DND-41 (cell line): ENCODE measurements at regions not wholly inside any gene's neighbourhood (a gene's known extent, or its start where the extent isn't known, plus 50 kb on each side); places are given as distances from the start of the nearest gene placed in this dataset.

ENCODE experiments used
- ATAC-seq: fragments of 200-7000 bp; cut with Tn5 transposase; 3 replicates; pipeline ENCODE4 v1.9.1; 2021; ENCODE audit warnings: low read depth; ENCODE audit not compliant: insufficient read depth
- DNase-seq: peaks from one replicate; pipeline ENCODE4 v3.0.0-alpha.2; 2020
- H2AFZ ChIP-seq: 2 replicates; pipeline ENCODE4 v1.6.0; 2012; ENCODE audit warnings: low read depth, low read length
- H3K27ac ChIP-seq: 2 replicates; pipeline ENCODE4 v1.5.1; 2012; ENCODE audit warnings: low read length, inconsistent platforms
- H3K27me3 ChIP-seq: fragments of 200-600 bp; sonication (generic); 2 replicates; pipeline ENCODE4 v1.6.0; 2012; ENCODE audit warnings: low read length, mild to moderate bottlenecking, inconsistent platforms; ENCODE audit not compliant: insufficient read depth, poor library complexity
- H3K36me3 ChIP-seq: 2 replicates; pipeline ENCODE4 v1.5.1; 2012; ENCODE audit warnings: low read length, inconsistent platforms; ENCODE audit not compliant: insufficient read depth
- H3K4me1 ChIP-seq: 2 replicates; pipeline ENCODE4 v1.5.1; 2012; ENCODE audit warnings: mild to moderate bottlenecking, low read length; ENCODE audit not compliant: insufficient read depth
- H3K4me2 ChIP-seq: 2 replicates; pipeline ENCODE4 v1.6.0; 2012; ENCODE audit warnings: mild to moderate bottlenecking, moderate library complexity, low read length, inconsistent platforms; ENCODE audit not compliant: insufficient read depth
- H3K4me3 ChIP-seq, 2 experiments: fragments of 200-600 bp in 1 of 2; shearing (Covaris generic) in 1 of 2; 2 replicates each; pipeline ENCODE4 v1.5.1; 2012 to 2016; ENCODE audit warnings: inconsistent platforms in 2 of 2, low read length in 2 of 2, mild to moderate bottlenecking in 2 of 2, low read depth in 1 of 2, moderate library complexity in 1 of 2
- H3K79me2 ChIP-seq: 2 replicates; pipeline ENCODE4 v1.6.0; 2012; ENCODE audit warnings: low read length, inconsistent platforms; ENCODE audit not compliant: insufficient read depth
- H3K9ac ChIP-seq: 2 replicates; pipeline ENCODE4 v1.6.0; 2012; ENCODE audit warnings: low read depth, mild to moderate bottlenecking, inconsistent platforms, low read length, moderate library complexity
- H3K9me3 ChIP-seq: 2 replicates; pipeline ENCODE4 v1.5.1; 2012; ENCODE audit warnings: low read length, moderate library complexity, mild to moderate bottlenecking, inconsistent platforms; ENCODE audit not compliant: insufficient read depth, severe bottlenecking
- H4K20me1 ChIP-seq: 2 replicates; pipeline ENCODE4 v1.6.0; 2012; ENCODE audit warnings: low read length; ENCODE audit not compliant: insufficient read depth
- EZH2 ChIP-seq: IDR thresholded peaks from 3 replicates; pipeline ENCODE4 v1.6.1; 2012; ENCODE audit warnings: borderline replicate concordance, low read depth, mild to moderate bottlenecking, moderate library complexity, low read length, inconsistent platforms; ENCODE audit not compliant: severe bottlenecking
- TF ChIP-seq, protein P1 (sequence below): IDR thresholded peaks from 2 replicates; pipeline ENCODE4 v1.5.1; 2012; ENCODE audit warnings: borderline replicate concordance, low read length, moderate library complexity, mild to moderate bottlenecking; ENCODE audit not compliant: poor library complexity, severe bottlenecking; ENCODE audit errors: extremely low read depth

- no peak overlapping the region for H3K27ac ChIP-seq
- no peaks in the 10 kb centered on the region for H3K9me3 ChIP-seq
- H2AFZ ChIP-seq: no peak overlapping the region
- H3K36me3 ChIP-seq: no peaks in the 10 kb centered on the region
- no peak for TF ChIP-seq EZH2
- TF ChIP-seq, protein P1, sequence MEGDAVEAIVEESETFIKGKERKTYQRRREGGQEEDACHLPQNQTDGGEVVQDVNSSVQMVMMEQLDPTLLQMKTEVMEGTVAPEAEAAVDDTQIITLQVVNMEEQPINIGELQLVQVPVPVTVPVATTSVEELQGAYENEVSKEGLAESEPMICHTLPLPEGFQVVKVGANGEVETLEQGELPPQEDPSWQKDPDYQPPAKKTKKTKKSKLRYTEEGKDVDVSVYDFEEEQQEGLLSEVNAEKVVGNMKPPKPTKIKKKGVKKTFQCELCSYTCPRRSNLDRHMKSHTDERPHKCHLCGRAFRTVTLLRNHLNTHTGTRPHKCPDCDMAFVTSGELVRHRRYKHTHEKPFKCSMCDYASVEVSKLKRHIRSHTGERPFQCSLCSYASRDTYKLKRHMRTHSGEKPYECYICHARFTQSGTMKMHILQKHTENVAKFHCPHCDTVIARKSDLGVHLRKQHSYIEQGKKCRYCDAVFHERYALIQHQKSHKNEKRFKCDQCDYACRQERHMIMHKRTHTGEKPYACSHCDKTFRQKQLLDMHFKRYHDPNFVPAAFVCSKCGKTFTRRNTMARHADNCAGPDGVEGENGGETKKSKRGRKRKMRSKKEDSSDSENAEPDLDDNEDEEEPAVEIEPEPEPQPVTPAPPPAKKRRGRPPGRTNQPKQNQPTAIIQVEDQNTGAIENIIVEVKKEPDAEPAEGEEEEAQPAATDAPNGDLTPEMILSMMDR: no peak
- no peaks in the 10 kb centered on the region for H4K20me1 ChIP-seq
- ATAC-seq (no peak), DNase-seq (no peak)
- H3K4me1 ChIP-seq: no peaks in the 10 kb centered on the region
- H3K4me3 ChIP-seq: no peak overlapping the region
- peaks cover 7% of the 10 kb centered on the region for H3K27me3 ChIP-seq
- no peaks in the 10 kb centered on the region for H3K79me2 ChIP-seq
- no peak overlapping the region for H3K4me2 ChIP-seq
- no peak overlapping the region for H3K9ac ChIP-seq
These were observed 224.9 kb downstream of the FGF9 start for GRCh38 chr13:21895779-21896178.

DNA sequence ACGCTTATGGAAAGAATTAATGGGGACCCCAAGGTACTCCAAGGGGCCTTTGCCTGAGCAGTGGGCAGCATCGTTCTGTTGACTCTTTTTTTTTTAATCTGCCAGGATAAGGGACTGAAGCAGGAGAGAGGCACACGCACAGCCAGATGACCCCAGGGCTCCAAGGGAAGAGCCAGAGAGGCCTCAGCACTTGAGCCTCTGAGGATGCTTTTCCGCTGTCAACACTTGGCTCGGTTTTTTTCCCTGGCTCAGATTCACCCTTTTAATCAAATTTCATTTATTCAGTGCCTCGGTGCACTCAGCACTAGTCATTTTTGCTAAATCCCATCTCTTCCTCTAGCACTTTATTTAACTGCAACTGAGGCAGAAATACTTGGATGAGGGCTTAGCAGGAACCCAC is 226.3 kb downstream of the FGF9 start:
- DNase-seq (no peak), ATAC-seq (no peak)
- H2AFZ ChIP-seq: no peak overlapping the region
- peaks cover 7% of the 10 kb centered on the region for H3K27me3 ChIP-seq
- no peak overlapping the region for H3K27ac ChIP-seq
- no peaks in the 10 kb centered on the region for H3K9me3 ChIP-seq
- H3K4me2 ChIP-seq: no peak overlapping the region
- no peak overlapping the region for H3K9ac ChIP-seq
- no peak overlapping the region for H3K4me3 ChIP-seq
- H3K4me1 ChIP-seq: no peaks in the 10 kb centered on the region
- H3K36me3 ChIP-seq: no peaks in the 10 kb centered on the region
- H3K79me2 ChIP-seq: no peaks in the 10 kb centered on the region
- H4K20me1 ChIP-seq: no peaks in the 10 kb centered on the region
- TF ChIP-seq, protein P1: no peak
- no peak for TF ChIP-seq EZH2

GRCh38 chr13:21898459-21898858 is 227.6 kb downstream of the FGF9 start:
- H3K36me3 ChIP-seq: no peaks in the 10 kb centered on the region
- no peaks in the 10 kb centered on the region for H4K20me1 ChIP-seq
- TF ChIP-seq, protein P1: no peak
- TF ChIP-seq EZH2: no peak
- no peaks in the 10 kb centered on the region for H3K9me3 ChIP-seq
- H2AFZ ChIP-seq: no peak overlapping the region
- no peak overlapping the region for H3K4me2 ChIP-seq
- H3K27me3 ChIP-seq: peaks cover 7% of the 10 kb centered on the region
- H3K9ac ChIP-seq: no peak overlapping the region
- H3K4me3 ChIP-seq: no peak overlapping the region
- no peak for DNase-seq
- H3K27ac ChIP-seq: no peak overlapping the region
- H3K79me2 ChIP-seq: no peaks in the 10 kb centered on the region
- ATAC-seq: no peak
- H3K4me1 ChIP-seq: no peaks in the 10 kb centered on the region

GRCh38 chr13:21898945-21899344 is 228.1 kb downstream of the FGF9 start:
- DNase-seq: no peak
- Histone ChIP-seq H3K4me3 (no peak overlapping the region), H4K20me1 (no peaks in the 10 kb centered on the region), H3K4me1 (no peaks in the 10 kb centered on the region), H3K27me3 (peaks cover 7% of the 10 kb centered on the region), H3K9ac (no peak overlapping the region), H3K9me3 (no peaks in the 10 kb centered on the region), H3K79me2 (no peaks in the 10 kb centered on the region), H2AFZ (no peak overlapping the region), H3K4me2 (no peak overlapping the region), H3K27ac (no peak overlapping the region), H3K36me3 (no peaks in the 10 kb centered on the region)
- TF ChIP-seq, protein P1: no peak
- no peak for ATAC-seq
